ENCODE measurements at regions not wholly inside any gene's neighbourhood (a gene's known extent, or its start where the extent isn't known, plus 50 kb on each side); places are given as distances from the start of the nearest gene placed in this dataset.

DNA sequence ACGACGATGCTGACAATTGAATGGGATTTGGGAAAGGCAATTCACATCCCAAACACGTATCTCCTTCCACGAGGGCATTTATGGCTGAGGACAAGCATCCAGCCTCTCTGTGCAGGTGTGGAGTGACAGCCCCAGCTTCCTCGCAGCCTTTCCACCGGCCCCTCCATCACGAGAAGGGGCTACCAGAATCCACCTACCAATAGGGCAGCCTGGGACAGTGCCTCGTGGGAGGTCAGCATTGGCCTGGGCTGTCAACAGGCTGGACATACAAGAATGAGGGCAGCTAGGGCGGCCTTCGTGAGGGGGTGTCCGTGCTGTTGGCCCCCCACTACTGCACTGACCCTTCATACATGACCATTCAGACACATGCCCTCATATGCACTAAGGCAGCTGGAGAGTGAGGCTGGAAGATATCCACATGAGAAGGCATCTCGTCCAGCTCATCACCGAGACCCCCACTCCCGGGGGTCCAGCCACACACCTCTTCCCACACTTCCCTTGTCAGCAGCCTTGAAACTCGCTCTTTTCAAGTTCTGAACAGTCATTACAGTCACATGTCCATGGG, 81.0 kb upstream of the ADRA2C start:
- DNase-seq (ENCODE audit: insufficient read length, low spot score): no peak
- TF ChIP-seq SPI1 (IDR thresholded peaks at IDR 0.05; ENCODE audit: low read depth, low read length) (no peak), POLR2AphosphoS5 (IDR thresholded peaks at IDR 0.05; ENCODE audit: low read depth, low read length) (no peak), TAF1 (IDR thresholded peaks at IDR 0.05; ENCODE audit: low read depth, low read length) (no peak), POU2F2 (IDR thresholded peaks at IDR 0.05; ENCODE audit: low read depth, low read length) (no peak)
- no peak for FAIRE-seq

DNA sequence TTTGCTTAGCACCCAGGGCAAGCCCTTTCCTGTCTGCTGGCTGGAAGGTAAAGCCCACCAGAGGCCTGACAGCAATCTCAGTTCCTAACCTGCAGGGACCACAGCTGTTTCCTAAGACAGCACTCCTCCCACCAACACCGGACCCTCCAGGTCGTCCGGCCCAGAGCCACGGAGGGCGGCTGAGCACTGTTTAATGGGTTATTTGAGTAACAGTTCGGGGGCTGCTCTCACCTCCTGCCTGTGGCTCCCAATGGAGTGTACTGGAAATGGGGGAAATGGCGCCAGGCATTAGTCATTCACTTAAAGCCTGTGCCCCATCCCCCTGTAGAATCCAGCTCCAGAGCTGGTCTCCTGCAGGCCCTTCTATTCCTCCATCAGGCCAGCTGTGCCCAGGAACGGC, 81.6 kb upstream of the ADRA2C start:
- DNase-seq (ENCODE audit: insufficient read length, low spot score): no peak
- no peak for FAIRE-seq
- TF ChIP-seq PAX5 (IDR thresholded peaks at IDR 0.05; ENCODE audit: insufficient read depth, low read length, severe bottlenecking) (no peak), POLR2AphosphoS5 (IDR thresholded peaks at IDR 0.05; ENCODE audit: low read depth, low read length) (no peak), TAF1 (IDR thresholded peaks at IDR 0.05; ENCODE audit: low read depth, low read length) (no peak), POU2F2 (IDR thresholded peaks at IDR 0.05; ENCODE audit: low read depth, low read length) (no peak)

DNA sequence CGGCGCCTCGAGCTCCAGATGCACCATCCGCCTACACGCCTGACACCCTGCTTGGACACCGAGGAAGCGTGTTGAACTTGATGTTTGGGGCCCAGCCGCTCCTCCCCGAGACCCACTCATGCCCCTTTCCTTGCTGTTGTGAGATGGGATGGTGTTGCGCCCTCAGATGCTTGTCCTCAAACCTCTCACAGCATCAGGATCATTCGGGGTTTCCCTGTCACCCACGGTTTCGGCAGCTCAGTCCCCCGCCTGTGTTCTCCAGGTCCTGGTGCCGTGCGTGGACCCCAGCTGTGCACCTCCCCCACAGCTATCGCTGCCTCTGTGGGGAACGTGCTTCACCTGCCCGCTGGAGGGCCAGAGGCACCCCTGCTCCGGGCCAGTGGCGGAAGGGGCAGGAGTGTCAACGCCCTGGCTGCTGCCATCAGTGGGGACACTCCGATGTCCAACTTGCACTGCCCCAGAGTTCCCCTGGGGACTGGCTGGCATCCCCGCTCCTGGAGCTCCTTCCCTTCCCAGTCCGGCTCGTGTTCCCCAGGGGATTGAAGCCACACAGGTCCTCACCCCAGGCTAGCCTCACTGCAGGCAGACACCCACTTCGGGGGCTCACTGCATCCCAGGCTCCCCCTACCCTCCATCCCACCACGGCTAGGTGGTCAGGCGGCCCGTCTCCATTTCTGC, 82.3 kb upstream of the ADRA2C start:
- FAIRE-seq: no peak
- no peak for DNase-seq (ENCODE audit: insufficient read length, low spot score)
- TF ChIP-seq TAF1 (IDR thresholded peaks at IDR 0.05; ENCODE audit: low read depth, low read length) (no peak), PAX5 (IDR thresholded peaks at IDR 0.05; ENCODE audit: insufficient read depth, low read length, severe bottlenecking) (no peak), POLR2A (IDR thresholded peaks at IDR 0.05; ENCODE audit: low read depth, low read length) (no peak), SPI1 (IDR thresholded peaks at IDR 0.05; ENCODE audit: low read depth, low read length) (no peak), POLR2AphosphoS5 (IDR thresholded peaks at IDR 0.05; ENCODE audit: low read depth, low read length) (no peak), POU2F2 (IDR thresholded peaks at IDR 0.05; ENCODE audit: low read depth, low read length) (no peak)

DNA sequence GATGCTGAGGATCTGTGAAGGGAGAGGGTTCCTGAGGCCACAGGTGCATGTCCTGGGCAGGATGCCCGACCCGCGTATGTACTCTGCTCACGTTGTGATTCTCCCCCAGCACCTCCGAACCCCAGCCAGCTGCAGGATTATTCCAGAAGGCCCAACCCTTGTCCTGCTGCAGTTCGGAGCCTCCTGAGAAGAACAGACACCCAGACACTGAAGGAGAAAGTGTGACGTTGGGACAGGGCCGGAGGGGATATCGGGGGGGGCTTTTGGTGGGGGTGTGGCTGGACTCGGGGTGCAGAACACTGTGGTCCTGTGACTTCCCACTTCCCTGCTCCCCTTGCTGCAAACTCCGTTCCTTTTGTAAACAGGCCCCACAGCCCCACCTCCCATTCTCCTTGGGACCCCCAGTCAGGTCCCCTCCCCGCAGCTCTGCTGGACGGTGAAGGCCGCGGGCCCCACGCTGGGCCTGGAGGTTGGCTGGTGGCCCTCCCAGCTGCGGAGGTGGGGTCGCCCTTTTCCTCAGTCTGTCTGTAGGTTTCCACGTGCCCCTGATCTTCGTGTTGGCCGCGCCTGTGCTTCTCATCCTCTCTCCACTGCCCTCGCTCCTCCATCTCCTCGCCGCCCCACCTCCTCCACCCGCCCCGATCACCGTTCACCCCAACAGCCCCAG, 83.0 kb upstream of the ADRA2C start:
- DNase-seq (ENCODE audit: insufficient read length, low spot score) (no peak), FAIRE-seq (no peak)
- TF ChIP-seq POLR2A (IDR thresholded peaks at IDR 0.05; ENCODE audit: low read depth, low read length) (no peak), POLR2AphosphoS5 (IDR thresholded peaks at IDR 0.05; ENCODE audit: low read depth, low read length) (no peak), TAF1 (IDR thresholded peaks at IDR 0.05; ENCODE audit: low read depth, low read length) (no peak), POU2F2 (IDR thresholded peaks at IDR 0.05; ENCODE audit: low read depth, low read length) (no peak), SPI1 (IDR thresholded peaks at IDR 0.05; ENCODE audit: low read depth, low read length) (no peak), PAX5 (IDR thresholded peaks at IDR 0.05; ENCODE audit: insufficient read depth, low read length, severe bottlenecking) (no peak)

DNA sequence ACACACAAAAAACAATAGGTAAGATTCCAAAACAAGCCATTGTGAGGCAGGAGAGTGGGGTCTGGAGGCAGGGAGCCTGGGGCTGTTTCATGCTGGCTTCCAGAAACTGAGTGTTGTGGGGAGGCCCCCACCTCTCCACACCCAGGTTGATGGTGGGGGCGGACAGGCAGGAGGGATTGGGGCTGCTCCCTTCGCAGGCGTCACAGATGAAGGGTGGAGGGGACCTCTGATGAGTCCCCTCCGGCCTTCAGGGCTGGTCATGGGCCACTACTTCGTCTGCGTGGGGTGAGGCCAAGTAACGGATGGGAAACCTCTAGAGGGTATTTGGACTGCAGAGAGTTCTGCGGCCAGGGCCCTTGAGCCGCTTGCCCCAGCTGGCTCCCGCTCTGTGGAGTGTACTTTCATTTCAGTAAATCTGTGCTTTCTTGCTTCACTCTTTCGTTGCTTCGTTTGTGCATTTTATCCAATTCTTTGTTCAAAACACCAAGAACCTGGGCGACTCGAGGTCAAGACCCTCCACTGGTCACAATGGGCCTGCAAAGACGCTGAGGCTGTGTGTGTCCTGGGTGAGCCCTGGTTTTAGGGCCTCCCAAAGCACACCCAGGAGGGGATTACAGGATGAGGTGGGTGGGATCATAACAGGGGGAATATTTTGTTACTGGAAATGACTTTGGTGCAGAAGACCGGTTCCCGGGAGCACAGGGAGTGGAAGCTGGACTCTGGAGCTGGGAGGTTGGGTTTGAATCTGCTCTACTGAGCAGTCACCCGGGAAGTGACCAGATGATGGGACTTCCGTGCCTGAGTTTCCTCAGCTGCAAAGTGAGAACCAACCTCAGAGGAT, 83.7 kb upstream of the ADRA2C start:
- no peak for DNase-seq (ENCODE audit: insufficient read length, low spot score)
- no peak for TF ChIP-seq POLR2AphosphoS5 (IDR thresholded peaks at IDR 0.05; ENCODE audit: low read depth, low read length)
- FAIRE-seq: no peak

DNA sequence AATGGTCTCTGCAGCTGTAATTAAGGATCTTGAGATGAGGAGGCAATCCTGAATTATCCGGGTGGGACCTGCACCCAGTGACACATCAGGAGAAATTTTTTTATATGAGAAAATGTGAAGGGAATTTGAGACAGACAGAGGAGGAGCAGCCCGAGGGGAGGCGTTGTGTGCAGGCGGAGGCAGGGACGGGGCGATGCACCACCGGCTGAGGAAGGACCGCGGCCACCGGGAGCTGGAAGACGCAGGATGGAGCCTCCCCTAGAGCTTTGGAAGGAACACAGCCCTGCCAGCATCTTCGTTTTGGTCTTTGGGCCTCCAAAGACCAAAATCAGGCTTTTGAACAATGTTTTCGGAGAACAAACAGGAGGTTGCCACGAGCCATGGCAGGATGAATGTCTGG, 85.0 kb upstream of the ADRA2C start:
- FAIRE-seq (no peak), DNase-seq (ENCODE audit: insufficient read length, low spot score) (no peak)

DNA sequence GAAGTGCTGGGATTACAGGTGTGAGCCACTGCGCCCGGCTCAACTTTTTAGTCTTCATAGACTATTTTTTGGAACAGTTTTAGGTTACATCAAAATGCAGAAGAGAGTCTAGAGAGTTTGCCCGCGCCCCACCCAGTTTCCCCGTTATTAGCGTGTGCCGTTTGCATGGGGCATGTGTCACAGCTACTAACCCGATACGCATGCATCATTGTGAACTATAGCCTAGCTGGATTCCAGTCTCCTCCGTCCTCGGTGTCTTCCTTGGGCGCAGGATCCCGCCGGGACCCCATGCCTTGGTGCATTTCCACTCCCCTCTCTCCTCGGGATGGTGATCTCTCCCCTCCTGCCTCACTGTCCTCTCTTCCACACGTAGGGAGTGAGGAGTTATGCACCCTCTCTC, 85.5 kb upstream of the ADRA2C start:
- no peak for FAIRE-seq
- DNase-seq (ENCODE audit: insufficient read length, low spot score): no peak
- TF ChIP-seq SPI1 (IDR thresholded peaks at IDR 0.05; ENCODE audit: low read depth, low read length): no peak
- TF ChIP-seq POU2F2 (IDR thresholded peaks at IDR 0.05; ENCODE audit: low read depth, low read length): no peak
- no peak for TF ChIP-seq TAF1 (IDR thresholded peaks at IDR 0.05; ENCODE audit: low read depth, low read length)
- TF ChIP-seq PAX5 (IDR thresholded peaks at IDR 0.05; ENCODE audit: insufficient read depth, low read length, severe bottlenecking): no peak
- no peak for TF ChIP-seq POLR2AphosphoS5 (IDR thresholded peaks at IDR 0.05; ENCODE audit: low read depth, low read length)
- no peak for TF ChIP-seq POLR2A (IDR thresholded peaks at IDR 0.05; ENCODE audit: low read depth, low read length)

More for the DNA sequence above, 85.0 kb upstream of the ADRA2C start:
- TF ChIP-seq POLR2A (IDR thresholded peaks at IDR 0.05; ENCODE audit: low read depth, low read length) (no peak), PAX5 (IDR thresholded peaks at IDR 0.05; ENCODE audit: insufficient read depth, low read length, severe bottlenecking) (no peak), SPI1 (IDR thresholded peaks at IDR 0.05; ENCODE audit: low read depth, low read length) (no peak), TAF1 (IDR thresholded peaks at IDR 0.05; ENCODE audit: low read depth, low read length) (no peak), POLR2AphosphoS5 (IDR thresholded peaks at IDR 0.05; ENCODE audit: low read depth, low read length) (no peak), POU2F2 (IDR thresholded peaks at IDR 0.05; ENCODE audit: low read depth, low read length) (no peak)

DNA sequence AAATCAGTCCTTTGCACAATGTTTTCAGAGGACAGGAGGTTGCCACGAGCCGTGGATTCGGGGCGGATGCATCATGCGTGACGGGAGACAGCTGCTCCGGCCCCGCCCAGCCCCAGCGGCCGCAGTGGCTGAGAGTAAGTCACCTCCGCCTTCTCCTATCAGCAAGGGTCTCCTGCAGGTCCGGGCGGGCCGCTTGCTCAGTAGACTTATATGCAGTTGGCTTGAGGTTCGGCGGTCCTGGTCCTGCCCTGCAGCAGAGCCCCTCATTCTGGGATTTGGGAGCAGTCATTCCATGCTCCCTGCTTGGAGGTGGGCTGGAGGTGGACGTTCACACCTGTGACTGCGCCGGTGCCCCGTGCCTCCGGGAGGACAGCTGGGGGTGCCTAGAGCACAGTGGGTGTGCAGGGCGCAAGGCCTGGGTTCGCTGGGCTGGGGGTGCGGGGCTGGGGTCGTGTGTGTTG, 86.3 kb upstream of the ADRA2C start:
- DNase-seq (ENCODE audit: insufficient read length, low spot score) (no peak), FAIRE-seq (no peak)
- TF ChIP-seq POLR2AphosphoS5 (IDR thresholded peaks at IDR 0.05; ENCODE audit: low read depth, low read length) (no peak), TAF1 (IDR thresholded peaks at IDR 0.05; ENCODE audit: low read depth, low read length) (no peak), SPI1 (IDR thresholded peaks at IDR 0.05; ENCODE audit: low read depth, low read length) (no peak), PAX5 (IDR thresholded peaks at IDR 0.05; ENCODE audit: insufficient read depth, low read length, severe bottlenecking) (no peak), POLR2A (IDR thresholded peaks at IDR 0.05; ENCODE audit: low read depth, low read length) (no peak), POU2F2 (IDR thresholded peaks at IDR 0.05; ENCODE audit: low read depth, low read length) (no peak)

DNA sequence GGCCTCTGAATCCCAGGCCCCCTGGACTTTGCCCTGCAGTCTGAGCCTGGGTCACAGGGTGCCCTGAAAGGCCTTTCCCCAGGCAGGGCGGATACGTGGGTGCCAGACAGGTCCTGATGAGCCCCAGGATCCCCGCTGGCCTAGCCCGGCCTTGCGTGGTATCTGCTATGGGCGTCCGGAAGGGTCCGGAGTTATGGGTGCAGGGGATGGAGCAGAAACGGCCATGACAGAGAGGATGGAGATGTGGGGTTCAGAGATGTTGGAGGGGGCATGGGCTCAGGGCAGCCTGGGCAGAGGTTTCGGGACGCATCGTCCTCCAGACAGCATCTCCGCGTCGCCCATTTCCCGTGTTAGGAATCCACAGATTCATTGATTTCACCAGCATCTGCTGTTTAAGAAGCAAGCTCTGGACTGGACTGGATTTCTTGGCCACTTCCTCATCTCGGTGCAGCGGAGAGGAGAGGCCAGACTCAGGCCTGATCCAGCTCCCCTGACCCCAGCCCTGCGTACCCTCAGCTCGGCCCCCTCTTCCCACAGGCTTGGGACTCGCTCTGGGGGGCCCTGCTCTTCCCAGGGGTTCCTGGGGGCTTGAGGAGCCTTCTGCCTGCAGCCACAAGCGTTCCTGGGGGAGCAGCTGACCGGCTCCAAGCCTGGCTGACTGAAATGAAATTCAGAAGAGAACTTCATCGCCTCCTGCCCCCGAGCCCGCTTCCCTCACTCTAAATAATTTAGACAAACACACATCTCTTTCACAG, 86.9 kb upstream of the ADRA2C start:
- TF ChIP-seq TAF1 (IDR thresholded peaks at IDR 0.05; ENCODE audit: low read depth, low read length) (no peak), POU2F2 (IDR thresholded peaks at IDR 0.05; ENCODE audit: low read depth, low read length) (no peak), PAX5 (IDR thresholded peaks at IDR 0.05; ENCODE audit: insufficient read depth, low read length, severe bottlenecking) (no peak), POLR2AphosphoS5 (IDR thresholded peaks at IDR 0.05; ENCODE audit: low read depth, low read length) (no peak), SPI1 (IDR thresholded peaks at IDR 0.05; ENCODE audit: low read depth, low read length) (no peak), POLR2A (IDR thresholded peaks at IDR 0.05; ENCODE audit: low read depth, low read length) (no peak)
- FAIRE-seq: no peak

More for the DNA sequence above, 86.9 kb upstream of the ADRA2C start:
- no peak for DNase-seq (ENCODE audit: insufficient read length, low spot score)

All from GM12891 (cell line).